Naive thymus-derived CD4-positive, alpha-beta T cell (primary cell): ENCODE measurements at regions not wholly inside any gene's neighbourhood (a gene's known extent, or its start where the extent isn't known, plus 50 kb on each side); places are given as distances from the start of the nearest gene placed in this dataset.

Experiments used
- ATAC-seq: fragments of 150-1000 bp; cut with Tn5 transposase; 2 replicates; pipeline ENCODE4 v1.10.0; 2021; ENCODE audit warnings: mild to moderate bottlenecking, moderate library complexity
- CTCF ChIA-PET: fragments of 350-600 bp; sonication (Branson Sonifier 250); formaldehyde crosslinking; loops from one replicate; lab custom pipeline; 2021; ENCODE audit warnings: antibody characterized with exemption; lab: Charles Lee
- POLR2A ChIA-PET: fragments of 350-600 bp; sonication (Branson Sonifier 250); formaldehyde crosslinking; loops from one replicate; lab custom pipeline; 2021; ENCODE audit warnings: antibody characterized with exemption, inconsistent platforms; lab: Charles Lee
- DNase-seq, 9 donors: peaks; one replicate each; pipeline versions ENCODE4 v3.0.0 to v3.0.0-alpha.2; 2020 to 2022; ENCODE audit warnings: mixed read lengths in 1 of 9
- H3K27ac ChIP-seq: one replicate; pipeline ENCODE4 v1.7.0; 2013; ENCODE audit warnings: mild to moderate bottlenecking, low read depth, low read length, moderate library complexity
- H3K27me3 ChIP-seq, 2 donors: one replicate each; pipeline ENCODE4 v1.7.0; 2013; ENCODE audit warnings: low read length in 2 of 2, mild to moderate bottlenecking in 2 of 2, moderate library complexity in 2 of 2; ENCODE audit not compliant: control insufficient read depth in 2 of 2, insufficient read depth in 2 of 2
- H3K36me3 ChIP-seq, 3 experiments: 1 replicate in 2 of 3; 2 replicates in 1 of 3; pipeline ENCODE4 v1.7.0; 2013; ENCODE audit warnings: low read length in 3 of 3, mild to moderate bottlenecking in 3 of 3, moderate library complexity in 1 of 3; ENCODE audit not compliant: insufficient read depth in 3 of 3, control insufficient read depth in 2 of 3
- H3K4me1 ChIP-seq, 2 donors: one replicate each; pipeline ENCODE4 v1.7.0; 2013; ENCODE audit warnings: low read length in 2 of 2, mild to moderate bottlenecking in 2 of 2, moderate library complexity in 1 of 2; ENCODE audit not compliant: control insufficient read depth in 2 of 2, insufficient read depth in 2 of 2
- H3K4me3 ChIP-seq: 2 replicates; pipeline ENCODE4 v1.7.0; 2013; ENCODE audit warnings: mild to moderate bottlenecking, low read length
- H3K9me3 ChIP-seq, 3 experiments: 1 replicate in 2 of 3; 2 replicates in 1 of 3; pipeline ENCODE4 v1.7.0; 2013; ENCODE audit warnings: low read length in 3 of 3; ENCODE audit not compliant: control insufficient read depth in 2 of 3
- H3K27ac Mint-ChIP-seq, 9 donors: one replicate each; pipeline ENCODE4 v1.8.0; 2020 to 2022; ENCODE audit warnings: mixed read lengths in 9 of 9, mild to moderate bottlenecking in 8 of 9, moderate library complexity in 5 of 9, inconsistent platforms in 2 of 9
- H3K27me3 Mint-ChIP-seq, 5 donors: one replicate each; pipeline ENCODE4 v1.8.0; 2021 to 2022; ENCODE audit warnings: mixed read lengths in 5 of 5, mild to moderate bottlenecking in 1 of 5
- H3K36me3 Mint-ChIP-seq, 5 donors: one replicate each; pipeline ENCODE4 v1.8.0; 2020 to 2022; ENCODE audit warnings: mixed read lengths in 5 of 5, mild to moderate bottlenecking in 3 of 5, inconsistent platforms in 1 of 5
- H3K4me1 Mint-ChIP-seq, 7 donors: one replicate each; pipeline ENCODE4 v1.8.0; 2020 to 2022; ENCODE audit warnings: mixed read lengths in 7 of 7, mild to moderate bottlenecking in 3 of 7, inconsistent platforms in 1 of 7
- H3K4me3 Mint-ChIP-seq, 10 donors: one replicate each; pipeline ENCODE4 v1.8.0; 2020 to 2022; ENCODE audit warnings: mild to moderate bottlenecking in 10 of 10, mixed read lengths in 10 of 10, moderate library complexity in 6 of 10, inconsistent platforms in 2 of 10
- H3K9me3 Mint-ChIP-seq, 11 donors: one replicate each; pipeline ENCODE4 v1.8.0; 2020 to 2022; ENCODE audit warnings: mixed read lengths in 11 of 11, mild to moderate bottlenecking in 4 of 11, inconsistent platforms in 1 of 11, moderate library complexity in 1 of 11
- intact Hi-C, 2 donors: fragments of 100-400 bp; cut with micrococcal nuclease; formaldehyde crosslinking; loops; one replicate each; pipeline ENCODE4 v1.15.1; 2023

GRCh38 chr1:219665089-219665488, 52.2 kb upstream of the ZC3H11B start:
- peaks cover 0 to 10% (median 0%) of the 10 kb centered on the region in 11 donors for H3K9me3 Mint-ChIP-seq
- DNase-seq (no peak), ATAC-seq (no peak)
- Histone ChIP-seq H3K36me3 (no peaks in the 10 kb centered on the region), H3K4me1 (no peaks in the 10 kb centered on the region), H3K9me3 (no peaks in the 10 kb centered on the region), H3K27me3 (no peaks in the 10 kb centered on the region), H3K4me3 (no peak overlapping the region), H3K27ac (no peak overlapping the region)
- no peak overlapping the region for H3K27ac Mint-ChIP-seq
- POLR2A ChIA-PET = no interaction called here
- peaks cover 0 to 3% (median 0%) of the 10 kb centered on the region in 5 donors for H3K36me3 Mint-ChIP-seq
- H3K4me1 Mint-ChIP-seq = peaks cover 0 to 5% (median 4%) of the 10 kb centered on the region in 7 donors
- peaks cover 9 to 36% (median 21%) of the 10 kb centered on the region in 5 donors for H3K27me3 Mint-ChIP-seq
- H3K4me3 Mint-ChIP-seq = no peak overlapping the region
- CTCF ChIA-PET = no interaction called here
- intact Hi-C loops = loop anchor here in 1 of 2 donors (10.0 kb wide), 1 partner anchor 460 kb away; no protein-coding TSS in a partner anchor

GRCh38 chr1:219664310-219665029, 51.6 kb upstream of the ZC3H11B start:
- H3K36me3 ChIP-seq = no peaks in the 10 kb centered on the region
- DNase-seq (no peak), ATAC-seq (no peak)
- H3K36me3 Mint-ChIP-seq = peaks cover 0 to 3% (median 0%) of the 10 kb centered on the region in 5 donors
- H3K4me3 ChIP-seq = no peak overlapping the region
- no peak overlapping the region for H3K27ac ChIP-seq
- CTCF ChIA-PET = no interaction called here
- H3K4me1 ChIP-seq = no peaks in the 10 kb centered on the region
- no peak overlapping the region for H3K27ac Mint-ChIP-seq
- no peaks in the 10 kb centered on the region for H3K9me3 ChIP-seq
- intact Hi-C loops = loop anchor here in 1 of 2 donors (5.0 to 10.0 kb wide), 2 partner anchors 460 to 1332 kb away; no protein-coding TSS in a partner anchor
- H3K27me3 ChIP-seq = no peaks in the 10 kb centered on the region
- POLR2A ChIA-PET = no interaction called here
- H3K27me3 Mint-ChIP-seq = peaks cover 9 to 39% (median 26%) of the 10 kb centered on the region in 5 donors
- peaks cover 0 to 5% (median 4%) of the 10 kb centered on the region in 7 donors for H3K4me1 Mint-ChIP-seq
- peaks cover 0 to 10% (median 0%) of the 10 kb centered on the region in 11 donors for H3K9me3 Mint-ChIP-seq
- no peak overlapping the region for H3K4me3 Mint-ChIP-seq
